HEK293 (cell line): ENCODE measurements at regions not wholly inside any gene's neighbourhood (a gene's known extent, or its start where the extent isn't known, plus 50 kb on each side); places are given as distances from the start of the nearest gene placed in this dataset.

Experiments
- CTCF ChIA-PET: fragments of 350-600 bp; formaldehyde crosslinking; extraction: SDS; loops from one replicate; lab custom pipeline; 2021; ENCODE audit warnings: antibody characterized with exemption; lab: Yijun Ruan, JAX
- POLR2A ChIA-PET: fragments of 300-600 bp; formaldehyde crosslinking; extraction: SDS; loops from one replicate; lab custom pipeline; 2020; ENCODE audit warnings: antibody characterized with exemption, inconsistent platforms; lab: Yijun Ruan, JAX
- H3K27ac ChIP-seq: fragments of 200-500 bp; sonication (Bioruptor generic); 2 replicates; pipeline ENCODE4 v1.5.1; 2014; ENCODE audit warnings: low read depth, low read length, control low read depth, inconsistent platforms; ENCODE audit errors: extremely low read depth
- H3K36me3 ChIP-seq, 2 experiments: fragments of 200-500 bp in 1 of 2; sonication (Bioruptor generic) in 1 of 2; 1 replicate in 1 of 2; 2 replicates in 1 of 2; pipeline ENCODE4 v1.5.1; 2014 to 2017; ENCODE audit warnings: inconsistent platforms in 2 of 2, low read length in 2 of 2; ENCODE audit not compliant: control insufficient read depth in 2 of 2, insufficient read depth in 1 of 2
- H3K4me1 ChIP-seq: fragments of 200-500 bp; sonication (Bioruptor generic); 2 replicates; pipeline ENCODE4 v1.5.1; 2014; ENCODE audit warnings: mild to moderate bottlenecking, low read length, inconsistent platforms; ENCODE audit not compliant: control insufficient read depth, insufficient read depth
- H3K4me3 ChIP-seq: 2 replicates; pipeline ENCODE4 v1.5.1; 2011; ENCODE audit warnings: low read depth, mild to moderate bottlenecking, control low read depth, low read length, moderate library complexity
- H3K9me3 ChIP-seq: fragments of 200-500 bp; sonication (Bioruptor generic); 2 replicates; pipeline ENCODE4 v1.5.1; 2014; ENCODE audit warnings: low read depth, low read length, inconsistent platforms; ENCODE audit not compliant: control insufficient read depth, insufficient read depth
- KLF7 ChIP-seq: fragments of 450-650 bp; formaldehyde crosslinking; IDR thresholded peaks from 2 replicates; pipeline ENCODE4 v1.5.1; 2016; ENCODE audit warnings: missing biosample characterization, missing genetic modification characterization, borderline replicate concordance
- SCRT1 ChIP-seq: fragments of 450-650 bp; formaldehyde crosslinking; IDR thresholded peaks from 2 replicates; pipeline ENCODE4 v1.5.1; 2016; ENCODE audit warnings: missing biosample characterization, missing genetic modification characterization, borderline replicate concordance
- ZBTB49 ChIP-seq: fragments of 450-650 bp; formaldehyde crosslinking; IDR thresholded peaks from 2 replicates; pipeline ENCODE4 v1.5.1; 2016; ENCODE audit warnings: missing biosample characterization, missing genetic modification characterization, low read depth
- ZEB2 ChIP-seq: fragments of 450-650 bp; formaldehyde crosslinking; IDR thresholded peaks from 2 replicates; pipeline ENCODE4 v1.5.1; 2016; ENCODE audit warnings: missing biosample characterization, missing genetic modification characterization
- ZFP3 ChIP-seq: fragments of 450-650 bp; formaldehyde crosslinking; IDR thresholded peaks from 2 replicates; pipeline ENCODE4 v1.5.1; 2016; ENCODE audit warnings: low read depth, missing biosample characterization, missing genetic modification characterization
- ZFP37 ChIP-seq: fragments of 450-650 bp; formaldehyde crosslinking; IDR thresholded peaks from 2 replicates; pipeline ENCODE4 v1.5.1; 2016; ENCODE audit warnings: missing biosample characterization, missing genetic modification characterization
- ZNF112 ChIP-seq: fragments of 450-650 bp; formaldehyde crosslinking; IDR thresholded peaks from 2 replicates; pipeline ENCODE4 v1.5.0; 2017; ENCODE audit warnings: missing biosample characterization, missing genetic modification characterization
- ZNF18 ChIP-seq: fragments of 450-650 bp; formaldehyde crosslinking; IDR thresholded peaks from 2 replicates; pipeline ENCODE4 v1.5.1; 2016; ENCODE audit warnings: missing biosample characterization, missing genetic modification characterization
- ZNF202 ChIP-seq: fragments of 450-650 bp; formaldehyde crosslinking; IDR thresholded peaks from 2 replicates; pipeline ENCODE4 v1.5.1; 2016; ENCODE audit warnings: missing biosample characterization, missing genetic modification characterization, borderline replicate concordance
- ZNF214 ChIP-seq: fragments of 450-650 bp; formaldehyde crosslinking; IDR thresholded peaks from 2 replicates; pipeline ENCODE4 v1.5.1; 2017; ENCODE audit warnings: missing biosample characterization, mild to moderate bottlenecking, missing genetic modification characterization, borderline replicate concordance
- ZNF248 ChIP-seq: fragments of 450-650 bp; formaldehyde crosslinking; IDR thresholded peaks from 2 replicates; pipeline ENCODE4 v1.5.1; 2017; ENCODE audit warnings: missing biosample characterization, missing genetic modification characterization
- ZNF394 ChIP-seq: fragments of 450-650 bp; formaldehyde crosslinking; IDR thresholded peaks from 2 replicates; pipeline ENCODE4 v1.5.1; 2016; ENCODE audit warnings: missing biosample characterization, missing genetic modification characterization, mild to moderate bottlenecking, moderate library complexity, borderline replicate concordance
- ZNF433 ChIP-seq: fragments of 450-650 bp; formaldehyde crosslinking; IDR thresholded peaks from 2 replicates; pipeline ENCODE4 v1.5.1; 2016; ENCODE audit warnings: missing biosample characterization, missing genetic modification characterization, low read depth
- ZNF548 ChIP-seq: fragments of 450-650 bp; formaldehyde crosslinking; IDR thresholded peaks from 2 replicates; pipeline ENCODE4 v1.5.1; 2016; ENCODE audit warnings: missing biosample characterization, missing genetic modification characterization
- ZNF580 ChIP-seq: fragments of 450-650 bp; formaldehyde crosslinking; IDR thresholded peaks from 2 replicates; pipeline ENCODE4 v1.5.1; 2016; ENCODE audit warnings: missing biosample characterization, missing genetic modification characterization
- ZNF626 ChIP-seq: fragments of 450-650 bp; sonication (Bioruptor Pico); formaldehyde crosslinking; IDR thresholded peaks from 2 replicates; pipeline ENCODE4 v1.5.1; 2018; ENCODE audit warnings: missing biosample characterization, missing genetic modification characterization, inconsistent platforms
- ZNF645 ChIP-seq: fragments of 450-650 bp; formaldehyde crosslinking; IDR thresholded peaks from 2 replicates; pipeline ENCODE4; 2016; ENCODE audit warnings: missing biosample characterization, missing genetic modification characterization
- ZNF747 ChIP-seq: fragments of 450-650 bp; formaldehyde crosslinking; IDR thresholded peaks from 2 replicates; pipeline ENCODE4 v1.5.1; 2016; ENCODE audit warnings: missing biosample characterization, missing genetic modification characterization
- ZNF776 ChIP-seq: fragments of 450-650 bp; formaldehyde crosslinking; IDR thresholded peaks from 2 replicates; pipeline ENCODE4 v1.5.0; 2017; ENCODE audit warnings: missing biosample characterization, missing genetic modification characterization, borderline replicate concordance
- ZSCAN18 ChIP-seq: fragments of 450-650 bp; formaldehyde crosslinking; IDR thresholded peaks from 2 replicates; pipeline ENCODE4 v1.5.1; 2016; ENCODE audit warnings: missing biosample characterization, missing genetic modification characterization
- ZSCAN30 ChIP-seq: fragments of 450-650 bp; IDR thresholded peaks from 2 replicates; pipeline ENCODE4 v1.5.1; 2018; ENCODE audit warnings: missing biosample characterization, mild to moderate bottlenecking, missing genetic modification characterization, moderate library complexity
- ZSCAN4 ChIP-seq: fragments of 450-650 bp; formaldehyde crosslinking; IDR thresholded peaks from 2 replicates; pipeline ENCODE4 v1.5.1; 2017; ENCODE audit warnings: missing biosample characterization, missing genetic modification characterization

- TF ChIP-seq ZBTB49 = no peak
- TF ChIP-seq, all 188 proteins: peak for 0
Measured at GRCh38 chr13:63107179-63107943, 1691.7 kb upstream of the PCDH20 start (continued).

GRCh38 chr13:63094717-63095116 is 1679.1 kb upstream of the PCDH20 start:
- H3K36me3 ChIP-seq = no peaks in the 10 kb centered on the region
- no peak for TF ChIP-seq ZSCAN4 (tag by site-specific recombination)
- no peak for TF ChIP-seq ZNF776 (tag by site-specific recombination)
- TF ChIP-seq KLF7 (tag by site-specific recombination) = no peak
- no peak for TF ChIP-seq ZFP37 (tag by site-specific recombination)
- no peak for TF ChIP-seq ZNF433 (tag by site-specific recombination)
- TF ChIP-seq ZNF747 (tag by site-specific recombination) = no peak
- no peak for TF ChIP-seq SCRT1
- TF ChIP-seq ZNF214 (tag by site-specific recombination) = no peak
- TF ChIP-seq ZNF626 (tag by site-specific recombination) = no peak
- TF ChIP-seq, all 188 proteins: peak for 0
- no peak overlapping the region for H3K27ac ChIP-seq
- ChIA-PET POLR2A (no interaction called here), CTCF (interaction anchor here (0.6 kb wide), 1 partner anchor 215 kb away, joined by 4 read pairs; no protein-coding TSS in a partner anchor)
- H3K4me3 ChIP-seq = no peak overlapping the region
- H3K9me3 ChIP-seq = no peaks in the 10 kb centered on the region
- no peaks in the 10 kb centered on the region for H3K4me1 ChIP-seq

GRCh38 chr13:63093907-63094469 is 1678.3 kb upstream of the PCDH20 start:
- H3K36me3 ChIP-seq = no peaks in the 10 kb centered on the region
- no peaks in the 10 kb centered on the region for H3K4me1 ChIP-seq
- no peak overlapping the region for H3K27ac ChIP-seq
- ChIA-PET POLR2A (no interaction called here), CTCF (no interaction called here)
- H3K4me3 ChIP-seq = no peak overlapping the region
- no peaks in the 10 kb centered on the region for H3K9me3 ChIP-seq
- TF ChIP-seq ZNF248 (tag by site-specific recombination) (no peak), ZNF580 (tag by site-specific recombination) (no peak), ZNF112 (tag by site-specific recombination) (no peak), ZNF548 (tag by site-specific recombination) (no peak), ZFP3 (no peak), ZSCAN18 (no peak), ZNF18 (tag by site-specific recombination) (no peak), ZNF202 (tag by site-specific recombination) (no peak), ZSCAN30 (tag by site-specific recombination) (no peak), ZNF645 (tag by site-specific recombination) (no peak), ZEB2 (tag by site-specific recombination) (no peak), ZNF394 (tag by site-specific recombination) (no peak)
